Large intestine (tissue), 3 donors: ENCODE measurements at regions not wholly inside any gene's neighbourhood (a gene's known extent, or its start where the extent isn't known, plus 50 kb on each side); places are given as distances from the start of the nearest gene placed in this dataset.

Experiments
- DNase-seq, 2 donors: peaks; one replicate each; pipeline versions ENCODE4 v3.0.0 to v3.0.0-alpha.2; 2013
- H3K27ac ChIP-seq: one replicate; pipeline ENCODE4 v1.5.1; 2013; ENCODE audit warnings: low read length
- H3K27me3 ChIP-seq: 2 replicates; pipeline ENCODE4 v1.6.1; 2013; ENCODE audit warnings: low read length; ENCODE audit not compliant: control insufficient read depth, insufficient read depth
- H3K36me3 ChIP-seq: 2 replicates; pipeline ENCODE4 v1.6.1; 2013; ENCODE audit warnings: low read length; ENCODE audit not compliant: control insufficient read depth, insufficient read depth
- H3K4me1 ChIP-seq: one replicate; pipeline ENCODE4 v1.6.1; 2013; ENCODE audit warnings: low read length; ENCODE audit not compliant: control insufficient read depth, insufficient read depth
- H3K4me3 ChIP-seq: one replicate; pipeline ENCODE4 v1.5.1; 2013; ENCODE audit warnings: low read length
- H3K9me3 ChIP-seq: one replicate; pipeline ENCODE4 v1.6.1; 2013; ENCODE audit warnings: mild to moderate bottlenecking, low read depth, low read length, moderate library complexity; ENCODE audit not compliant: control insufficient read depth
- WGBS: methylation state at CpG from one replicate; pipeline ENCODE4 v1.1.5; 2013; ENCODE audit warnings: low lambda C conversion rate; ENCODE audit not compliant: insufficient coverage; 5-methylcytosine and 5-hydroxymethylcytosine counted together

DNA sequence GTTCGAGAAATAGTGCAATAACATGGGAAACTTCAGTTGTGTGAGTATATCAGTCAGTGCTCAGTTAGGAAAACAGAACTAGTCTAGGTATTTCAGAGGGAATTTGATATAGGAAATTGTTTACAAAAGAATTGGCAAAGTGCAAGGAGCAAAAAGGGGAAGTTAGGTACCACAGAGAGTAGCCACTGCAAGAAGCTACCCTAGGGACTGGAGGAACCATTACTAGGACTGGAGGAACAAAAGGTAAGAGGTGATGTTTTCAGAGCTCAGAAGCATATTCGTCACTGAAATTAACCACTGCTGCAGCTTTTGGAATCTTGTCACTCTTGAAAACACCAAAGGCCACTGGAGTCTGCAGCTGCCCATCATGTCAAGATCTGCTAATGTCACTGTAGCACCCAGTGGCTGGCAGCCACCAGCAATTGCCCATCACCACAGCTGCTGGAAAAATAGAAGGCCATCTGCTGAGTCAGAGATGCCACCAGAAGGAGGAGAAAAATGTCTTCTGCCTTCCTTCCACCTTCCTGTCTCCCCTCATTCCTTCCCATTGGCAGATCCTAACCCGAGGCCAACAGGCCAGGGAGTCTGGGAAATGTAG is 160.6 kb upstream of the RPS6KA3 start:
- Histone ChIP-seq H3K4me3 (no peak overlapping the region), H3K9me3 (no peaks in the 10 kb centered on the region), H3K36me3 (no peaks in the 10 kb centered on the region), H3K4me1 (no peaks in the 10 kb centered on the region), H3K27ac (no peak overlapping the region), H3K27me3 (no peaks in the 10 kb centered on the region)
- no peak for DNase-seq
- WGBS, result no CpG with 5 or more reads among the region's 3 CpGs

DNA sequence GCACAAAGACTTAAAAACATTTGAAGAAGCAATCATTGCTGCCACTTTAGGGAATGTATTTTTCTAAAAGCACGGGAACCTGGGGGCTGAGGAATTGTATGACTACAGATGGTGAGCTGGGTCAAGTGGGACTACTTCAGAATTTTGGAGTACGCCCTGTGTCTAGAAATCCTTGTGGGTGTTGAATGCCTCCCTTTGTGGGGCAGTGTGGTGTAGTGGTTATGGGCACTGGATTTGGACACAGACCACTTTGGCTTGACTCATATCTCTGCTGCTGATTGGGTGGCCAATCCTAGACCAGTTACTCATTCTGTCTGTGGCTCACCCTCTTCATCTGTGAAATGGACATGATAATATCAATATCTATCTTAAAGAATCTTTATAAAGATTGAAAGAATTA is 155.0 kb upstream of the RPS6KA3 start:
- H3K9me3 ChIP-seq, result no peaks in the 10 kb centered on the region
- DNase-seq, result no peak
- no peak overlapping the region for H3K4me3 ChIP-seq
- H3K27ac ChIP-seq, result no peak overlapping the region
- H3K36me3 ChIP-seq, result no peaks in the 10 kb centered on the region
- H3K27me3 ChIP-seq, result no peaks in the 10 kb centered on the region
- no peaks in the 10 kb centered on the region for H3K4me1 ChIP-seq
- no CpG with 5 or more reads among the region's 2 CpGs for WGBS

DNA sequence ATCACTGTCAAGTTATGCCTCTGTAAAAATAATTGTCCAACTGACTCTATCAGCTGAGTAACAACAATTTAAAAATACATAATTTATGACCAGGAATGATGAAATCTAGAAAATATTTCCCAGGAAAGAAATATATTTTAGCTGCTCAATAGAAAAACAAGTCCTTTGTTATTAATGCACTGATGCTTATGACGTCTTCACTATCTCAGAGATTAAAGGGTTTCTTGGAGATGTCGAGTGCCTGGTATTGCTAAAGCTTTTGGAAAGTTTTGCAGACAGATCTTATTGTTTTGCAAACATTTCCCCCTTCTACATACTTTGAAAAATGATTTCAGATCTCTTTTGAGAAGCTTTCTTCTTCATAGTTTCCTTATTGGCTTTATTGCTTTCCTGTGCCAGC is 154.6 kb upstream of the RPS6KA3 start:
- WGBS, result 57% methylated on average over 1 of the region's 2 CpGs
- no peaks in the 10 kb centered on the region for H3K36me3 ChIP-seq
- no peaks in the 10 kb centered on the region for H3K27me3 ChIP-seq
- DNase-seq, result no peak
- H3K9me3 ChIP-seq, result no peaks in the 10 kb centered on the region
- no peaks in the 10 kb centered on the region for H3K4me1 ChIP-seq
- H3K27ac ChIP-seq, result no peak overlapping the region
- no peak overlapping the region for H3K4me3 ChIP-seq

DNA sequence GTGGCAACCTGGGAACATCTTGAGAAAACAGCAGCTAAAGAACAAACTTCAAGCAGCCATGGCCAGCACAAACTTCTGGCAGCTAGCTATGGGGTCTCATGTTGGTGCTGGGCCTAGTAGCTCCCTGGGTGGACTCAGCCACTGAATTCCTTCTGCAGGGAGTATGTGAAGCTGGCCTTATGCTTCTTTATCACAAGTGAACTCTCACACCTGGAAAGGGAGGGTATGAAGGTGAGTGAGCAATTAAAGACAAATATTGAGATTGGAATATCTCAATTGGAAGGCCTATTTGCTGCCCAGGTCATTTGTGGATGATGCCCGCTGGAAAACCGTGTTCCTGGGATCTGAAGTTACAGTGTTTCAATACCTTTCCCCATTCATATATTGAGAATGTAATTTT is 153.3 kb upstream of the RPS6KA3 start:
- H3K4me1 ChIP-seq, result no peaks in the 10 kb centered on the region
- H3K36me3 ChIP-seq, result no peaks in the 10 kb centered on the region
- H3K4me3 ChIP-seq, result no peak overlapping the region
- H3K9me3 ChIP-seq, result no peaks in the 10 kb centered on the region
- no CpG with 5 or more reads among the region's 2 CpGs for WGBS
- no peak overlapping the region for H3K27ac ChIP-seq
- no peak for DNase-seq
- H3K27me3 ChIP-seq, result no peaks in the 10 kb centered on the region

DNA sequence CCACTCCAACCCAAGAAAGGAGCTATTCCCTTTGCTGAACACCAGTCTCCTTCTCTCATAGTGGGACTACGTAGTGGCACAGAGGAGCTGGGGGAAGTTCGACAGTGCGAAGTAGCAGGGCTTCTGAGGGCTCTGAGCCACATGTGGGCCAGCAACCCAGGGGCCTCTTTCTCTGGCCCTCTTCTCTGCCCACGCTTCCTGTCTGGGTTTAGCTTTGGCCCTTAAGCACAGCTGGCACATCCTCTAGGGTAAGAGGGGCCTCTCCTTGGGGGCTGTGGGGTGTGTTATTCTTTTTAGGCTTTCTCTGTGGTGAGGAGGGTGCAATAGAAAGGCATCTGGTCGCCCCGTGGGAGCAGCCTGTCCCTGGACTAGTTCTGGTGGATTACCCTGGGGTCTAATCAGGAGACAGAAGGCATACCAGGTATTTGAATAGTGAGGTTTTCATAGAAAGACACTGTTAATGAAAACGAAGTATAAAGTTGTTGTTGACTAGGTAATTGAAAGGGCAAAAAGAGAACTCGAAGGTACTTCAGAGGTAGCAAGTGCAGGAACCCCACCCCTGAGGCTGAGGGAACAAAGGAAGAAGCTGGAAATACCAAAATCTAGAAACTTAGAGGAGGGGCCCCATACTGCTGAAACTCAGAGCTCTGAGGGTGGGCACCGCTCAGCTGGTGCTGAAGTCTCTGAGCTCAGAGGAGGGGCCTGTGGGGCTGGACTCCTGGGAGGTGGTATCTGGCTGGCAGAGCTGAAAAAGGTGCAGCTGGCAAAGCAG is 151.9 kb upstream of the RPS6KA3 start:
- no peak for DNase-seq
- no peak overlapping the region for H3K4me3 ChIP-seq
- no peaks in the 10 kb centered on the region for H3K36me3 ChIP-seq
- H3K27ac ChIP-seq, result no peak overlapping the region
- H3K4me1 ChIP-seq, result no peaks in the 10 kb centered on the region
- no peaks in the 10 kb centered on the region for H3K27me3 ChIP-seq
- 50% methylated on average over 1 of the region's 9 CpGs for WGBS
- no peaks in the 10 kb centered on the region for H3K9me3 ChIP-seq

DNA sequence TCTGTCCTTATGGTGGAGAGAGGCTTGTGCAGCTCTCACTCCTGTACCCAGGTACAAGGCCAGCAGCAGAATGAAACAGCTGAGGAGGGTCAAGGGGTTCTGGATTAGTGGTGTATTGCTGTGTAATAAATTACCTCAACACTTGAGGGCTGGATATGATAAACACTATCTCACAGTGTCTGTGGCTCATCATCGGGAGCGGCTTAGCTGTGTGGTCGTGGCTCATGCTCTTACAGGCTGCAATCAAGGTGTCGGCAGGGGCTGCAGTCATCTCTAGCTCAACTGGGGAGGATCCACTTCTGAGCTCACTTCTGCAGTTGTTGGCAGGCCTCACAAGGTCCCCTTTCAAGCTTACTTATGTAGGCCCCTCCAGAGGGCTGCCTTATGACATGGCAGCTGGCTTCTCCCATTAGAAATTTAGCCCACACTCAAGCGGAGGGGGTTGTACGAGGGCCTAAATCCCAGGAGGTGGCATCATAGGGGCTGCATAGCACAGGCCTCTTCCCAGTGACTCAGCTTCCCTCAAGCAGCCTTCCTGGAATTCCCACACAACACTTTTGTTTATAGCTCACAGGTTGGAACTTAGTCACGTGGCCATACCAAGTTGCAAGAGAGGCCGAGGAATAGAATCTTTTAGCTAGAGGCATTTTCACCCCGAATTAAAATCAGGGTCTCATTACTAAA is 148.2 kb upstream of the RPS6KA3 start:
- H3K9me3 ChIP-seq, result no peaks in the 10 kb centered on the region
- whole genome bisulfite sequencing, result no CpG with 5 or more reads among the region's 9 CpGs
- no peaks in the 10 kb centered on the region for H3K36me3 ChIP-seq
- H3K27ac ChIP-seq, result no peak overlapping the region
- DNase-seq, result peak; percentile 8 to 37
- H3K4me1 ChIP-seq, result no peaks in the 10 kb centered on the region
- no peaks in the 10 kb centered on the region for H3K27me3 ChIP-seq
- H3K4me3 ChIP-seq, result no peak overlapping the region

DNA sequence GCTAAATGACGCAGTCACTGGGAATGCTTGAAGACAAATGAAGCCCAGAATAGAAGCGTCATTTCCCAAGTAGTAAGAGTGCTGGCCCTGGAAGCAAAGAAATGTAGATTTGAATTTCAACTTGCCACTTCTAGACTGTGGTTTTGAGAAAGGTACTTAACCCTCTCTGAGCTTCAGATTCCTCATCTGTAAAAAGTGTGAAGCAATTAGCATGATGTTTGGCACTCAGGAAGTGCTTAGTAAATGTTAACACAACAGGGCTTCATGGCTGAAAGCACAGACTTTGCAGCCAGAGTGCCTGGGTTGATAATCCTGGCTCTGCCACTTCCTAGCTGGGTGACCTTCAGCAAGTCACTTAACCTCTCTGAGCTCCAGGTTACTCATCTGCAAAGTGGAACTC is 147.4 kb upstream of the RPS6KA3 start:
- no CpG with 5 or more reads among the region's 2 CpGs for WGBS
- no peak overlapping the region for H3K27ac ChIP-seq
- no peak for DNase-seq
- H3K4me1 ChIP-seq, result no peaks in the 10 kb centered on the region
- H3K9me3 ChIP-seq, result no peaks in the 10 kb centered on the region
- H3K4me3 ChIP-seq, result no peak overlapping the region
- H3K27me3 ChIP-seq, result no peaks in the 10 kb centered on the region
- no peaks in the 10 kb centered on the region for H3K36me3 ChIP-seq

DNA sequence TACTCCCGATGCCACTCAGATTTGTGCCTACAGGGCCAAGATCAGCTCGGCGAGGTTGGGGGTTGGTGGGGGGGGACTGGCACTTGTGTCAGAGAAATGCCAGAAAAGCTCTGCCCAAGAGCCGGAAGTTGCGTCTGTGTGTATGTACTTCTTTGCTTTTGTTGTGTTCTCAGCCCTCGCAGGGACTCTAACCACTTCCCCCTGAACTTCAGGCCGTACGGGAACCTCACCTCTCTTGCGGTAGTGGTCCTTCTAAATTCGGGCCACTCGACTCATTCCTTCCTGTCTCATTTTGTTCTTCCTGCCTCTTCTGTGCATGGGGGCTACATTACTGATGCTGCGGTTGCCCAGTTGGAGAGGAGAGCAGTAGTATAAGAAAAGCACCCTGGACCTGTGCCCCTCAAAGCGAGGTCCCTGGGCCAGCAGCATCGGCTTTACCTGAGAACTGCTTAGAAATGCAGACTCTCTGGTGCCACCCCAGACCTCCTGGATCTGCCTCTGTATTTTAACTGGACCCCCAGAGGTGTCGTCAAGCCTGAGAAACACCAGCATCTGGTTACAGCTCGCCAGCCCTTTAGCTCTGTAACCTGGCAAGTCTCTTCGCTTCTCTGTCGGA is 146.3 kb upstream of the RPS6KA3 start:
- 96% methylated on average over 4 of the region's 18 CpGs for WGBS
- no peak overlapping the region for H3K27ac ChIP-seq
- H3K36me3 ChIP-seq, result no peaks in the 10 kb centered on the region
- no peaks in the 10 kb centered on the region for H3K4me1 ChIP-seq
- no peak overlapping the region for H3K4me3 ChIP-seq
- H3K9me3 ChIP-seq, result no peaks in the 10 kb centered on the region
- DNase-seq, result no peak
- no peaks in the 10 kb centered on the region for H3K27me3 ChIP-seq

DNA sequence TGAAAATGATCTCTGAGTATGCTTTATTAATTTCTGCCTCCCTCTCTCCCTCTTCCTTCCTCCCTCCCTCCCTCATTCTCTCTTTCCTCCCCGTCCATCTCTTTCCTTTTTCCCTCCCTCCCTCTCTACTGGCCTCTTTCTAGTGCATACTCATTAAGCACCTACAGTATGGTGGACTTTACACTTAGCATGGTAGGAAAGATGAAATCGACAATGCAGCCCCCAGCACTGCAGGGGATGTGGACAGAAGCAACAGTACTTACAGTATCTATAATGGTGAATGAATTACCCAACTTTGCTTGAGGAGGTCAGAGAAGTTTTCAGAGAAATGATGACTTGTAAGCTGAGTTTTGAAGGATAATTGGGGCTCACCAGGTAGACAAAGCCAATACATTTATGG is 143.8 kb upstream of the RPS6KA3 start:
- no peak for DNase-seq
- no peaks in the 10 kb centered on the region for H3K9me3 ChIP-seq
- no peaks in the 10 kb centered on the region for H3K4me1 ChIP-seq
- no peak overlapping the region for H3K27ac ChIP-seq
- no peak overlapping the region for H3K4me3 ChIP-seq
- H3K27me3 ChIP-seq, result no peaks in the 10 kb centered on the region
- H3K36me3 ChIP-seq, result no peaks in the 10 kb centered on the region
- no CpG with 5 or more reads among the region's 2 CpGs for WGBS

DNA sequence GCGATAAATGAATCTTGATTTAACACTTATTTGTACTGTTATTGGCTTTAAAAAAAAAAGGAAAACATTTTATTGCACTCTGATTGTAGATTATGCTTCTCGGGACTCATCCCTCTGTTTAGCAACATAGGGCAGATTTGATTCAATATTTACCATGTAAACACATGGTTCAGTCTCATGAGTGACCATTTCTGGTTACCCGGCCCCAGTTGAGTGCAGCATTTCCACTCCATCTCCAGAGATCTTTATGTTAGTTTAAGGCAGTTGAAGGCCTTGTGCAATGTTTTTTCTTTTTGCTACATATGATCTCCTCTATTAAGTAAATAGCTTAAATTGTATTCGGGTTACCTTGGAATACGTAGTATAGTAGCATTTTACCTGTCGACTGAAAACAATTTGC is 143.3 kb upstream of the RPS6KA3 start:
- Histone ChIP-seq H3K36me3 (no peaks in the 10 kb centered on the region), H3K9me3 (no peaks in the 10 kb centered on the region), H3K4me1 (no peaks in the 10 kb centered on the region), H3K27ac (no peak overlapping the region), H3K4me3 (no peak overlapping the region), H3K27me3 (no peaks in the 10 kb centered on the region)
- no peak for DNase-seq
- 100% methylated on average over 1 of the region's 6 CpGs for WGBS
